Cardiac muscle cell (in vitro differentiated cells and primary cell): ENCODE measurements at regions not wholly inside any gene's neighbourhood (a gene's known extent, or its start where the extent isn't known, plus 50 kb on each side); places are given as distances from the start of the nearest gene placed in this dataset.

Source experiments
- DNase-seq, 2 donors: peaks; one replicate each; pipeline versions ENCODE4 v3.0.0 to v3.0.0-alpha.2; 2010 to 2017; ENCODE audit warnings: low read depth in 1 of 2, low spot score in 1 of 2
- H3K27ac ChIP-seq: fragments of 200-600 bp; sonication (generic); 2 replicates; pipeline ENCODE4 v1.5.1; 2016
- H3K27me3 ChIP-seq: fragments of 200-600 bp; sonication (generic); 2 replicates; pipeline ENCODE4 v1.6.0; 2016; ENCODE audit warnings: control low read depth
- H3K36me3 ChIP-seq: fragments of 200-600 bp; sonication (generic); 2 replicates; pipeline ENCODE4 v1.5.1; 2016; ENCODE audit warnings: control low read depth
- H3K4me1 ChIP-seq: fragments of 200-600 bp; sonication (generic); 2 replicates; pipeline ENCODE4 v1.8.1; 2017; ENCODE audit warnings: low read depth, mild to moderate bottlenecking, mixed run types
- H3K4me3 ChIP-seq: fragments of 200-600 bp; sonication (generic); 2 replicates; pipeline ENCODE4 v1.5.1; 2016; ENCODE audit warnings: mild to moderate bottlenecking
- H3K9me3 ChIP-seq: fragments of 200-600 bp; sonication (generic); 2 replicates; pipeline ENCODE4 v1.5.1; 2017; ENCODE audit warnings: low read depth, mild to moderate bottlenecking, control low read depth
- TF ChIP-seq, protein P1 (sequence below): IDR thresholded peaks from 2 replicates; pipeline ENCODE4 v1.5.1; 2012; ENCODE audit warnings: low read depth, mild to moderate bottlenecking, low read length

DNA sequence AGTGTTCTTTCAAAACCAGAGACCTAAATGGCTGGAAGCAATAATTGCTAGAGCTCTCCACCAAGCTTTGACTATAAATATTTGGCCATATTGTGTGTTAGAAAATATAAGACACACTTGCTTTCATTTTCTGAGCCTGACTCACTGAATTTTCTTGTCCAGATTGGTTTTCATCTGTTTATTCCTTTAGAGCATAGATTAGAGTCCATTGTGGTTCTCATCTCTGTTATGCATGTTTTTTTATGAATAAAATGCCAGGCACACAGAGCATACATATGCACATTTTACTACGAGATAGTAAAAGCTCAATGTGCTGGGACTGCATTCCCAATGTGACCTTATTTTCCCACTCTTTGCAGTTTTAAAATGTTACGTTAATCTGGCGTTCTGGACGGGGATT is 115.3 kb upstream of the MLIP start:
- DNase-seq: no peak
- TF ChIP-seq, protein P1, sequence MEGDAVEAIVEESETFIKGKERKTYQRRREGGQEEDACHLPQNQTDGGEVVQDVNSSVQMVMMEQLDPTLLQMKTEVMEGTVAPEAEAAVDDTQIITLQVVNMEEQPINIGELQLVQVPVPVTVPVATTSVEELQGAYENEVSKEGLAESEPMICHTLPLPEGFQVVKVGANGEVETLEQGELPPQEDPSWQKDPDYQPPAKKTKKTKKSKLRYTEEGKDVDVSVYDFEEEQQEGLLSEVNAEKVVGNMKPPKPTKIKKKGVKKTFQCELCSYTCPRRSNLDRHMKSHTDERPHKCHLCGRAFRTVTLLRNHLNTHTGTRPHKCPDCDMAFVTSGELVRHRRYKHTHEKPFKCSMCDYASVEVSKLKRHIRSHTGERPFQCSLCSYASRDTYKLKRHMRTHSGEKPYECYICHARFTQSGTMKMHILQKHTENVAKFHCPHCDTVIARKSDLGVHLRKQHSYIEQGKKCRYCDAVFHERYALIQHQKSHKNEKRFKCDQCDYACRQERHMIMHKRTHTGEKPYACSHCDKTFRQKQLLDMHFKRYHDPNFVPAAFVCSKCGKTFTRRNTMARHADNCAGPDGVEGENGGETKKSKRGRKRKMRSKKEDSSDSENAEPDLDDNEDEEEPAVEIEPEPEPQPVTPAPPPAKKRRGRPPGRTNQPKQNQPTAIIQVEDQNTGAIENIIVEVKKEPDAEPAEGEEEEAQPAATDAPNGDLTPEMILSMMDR: no peak
- H3K27ac ChIP-seq: no peak overlapping the region
- no peaks in the 10 kb centered on the region for H3K27me3 ChIP-seq
- H3K36me3 ChIP-seq: no peaks in the 10 kb centered on the region
- no peaks in the 10 kb centered on the region for H3K9me3 ChIP-seq
- no peak overlapping the region for H3K4me3 ChIP-seq
- peaks cover 10% of the 10 kb centered on the region for H3K4me1 ChIP-seq

DNA sequence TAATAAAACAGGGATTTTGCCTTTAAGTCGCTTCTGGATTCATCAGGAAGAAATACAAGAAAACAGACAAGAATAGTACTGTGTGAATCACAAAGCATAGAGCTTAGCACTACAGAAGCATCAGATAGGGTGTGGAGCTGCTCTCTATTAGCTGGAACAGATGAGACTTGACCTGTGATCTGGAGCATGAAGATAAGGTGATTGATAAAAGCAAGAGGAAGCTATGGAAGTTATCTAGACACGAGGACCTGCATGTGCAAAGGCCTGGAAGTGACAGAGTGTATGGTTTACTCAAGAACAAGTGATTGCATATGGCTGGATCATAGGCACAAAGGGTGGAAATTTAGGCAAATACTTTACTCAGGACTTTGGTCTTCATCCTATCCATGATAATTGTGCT is 112.9 kb upstream of the MLIP start:
- TF ChIP-seq, protein P1: no peak
- H3K27ac ChIP-seq: no peak overlapping the region
- DNase-seq: no peak
- H3K4me3 ChIP-seq: no peak overlapping the region
- peaks cover 10% of the 10 kb centered on the region for H3K4me1 ChIP-seq
- H3K36me3 ChIP-seq: no peaks in the 10 kb centered on the region
- no peaks in the 10 kb centered on the region for H3K9me3 ChIP-seq
- no peaks in the 10 kb centered on the region for H3K27me3 ChIP-seq

DNA sequence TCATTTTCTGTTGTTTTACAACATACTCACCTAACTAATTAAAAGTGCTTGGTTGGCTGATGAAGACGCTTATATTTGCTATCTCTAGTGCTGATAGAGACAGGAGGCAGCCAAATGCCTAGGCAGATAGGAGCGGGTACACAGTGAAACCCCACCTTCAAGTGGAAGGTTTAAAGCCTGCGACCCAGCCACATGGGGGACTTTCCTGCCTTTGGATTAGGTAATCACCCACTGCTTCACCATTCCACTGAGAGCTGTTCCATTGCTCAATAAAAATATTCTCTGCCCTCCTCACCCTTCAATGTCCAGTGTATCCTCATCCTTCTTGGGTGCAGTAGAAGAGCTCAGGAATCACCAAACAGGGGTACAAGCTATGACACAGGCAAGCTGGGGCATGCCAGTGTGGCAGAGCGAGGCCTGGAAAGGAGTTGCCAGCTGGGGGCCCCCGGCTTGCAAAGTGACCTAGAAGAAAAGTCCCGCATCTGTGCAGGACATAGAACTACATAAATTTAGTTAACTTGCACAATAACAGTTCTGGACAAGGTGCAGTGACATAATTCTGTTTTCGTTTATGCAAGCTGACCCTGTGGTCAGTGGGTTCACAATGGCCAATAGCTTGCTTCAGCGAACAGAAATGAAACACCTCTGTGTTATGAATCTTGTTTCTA is 112.0 kb upstream of the MLIP start:
- H3K4me3 ChIP-seq: no peak overlapping the region
- H3K4me1 ChIP-seq: peaks cover 10% of the 10 kb centered on the region
- DNase-seq: no peak
- H3K27ac ChIP-seq: no peak overlapping the region
- H3K9me3 ChIP-seq: no peaks in the 10 kb centered on the region
- H3K27me3 ChIP-seq: no peaks in the 10 kb centered on the region
- H3K36me3 ChIP-seq: no peaks in the 10 kb centered on the region
- TF ChIP-seq, protein P1: no peak

DNA sequence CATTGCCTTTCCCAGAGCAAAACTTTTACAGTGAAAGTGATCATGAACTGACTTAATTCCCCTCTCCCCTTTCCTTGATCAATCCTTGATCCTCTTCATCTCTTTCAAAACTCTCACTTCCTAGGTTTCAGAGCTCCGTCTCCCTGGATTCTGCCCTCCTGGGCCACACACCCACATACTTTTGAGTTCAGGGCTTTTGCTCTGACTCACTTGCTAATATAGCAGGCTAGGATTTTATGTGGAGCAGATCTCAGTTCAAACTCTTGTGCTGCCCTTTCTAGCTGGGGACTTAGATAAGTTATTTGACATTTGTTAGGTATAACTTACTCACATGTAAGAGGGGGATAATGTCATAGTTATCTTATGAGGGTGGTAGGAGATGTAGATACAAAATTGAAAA is 109.1 kb upstream of the MLIP start:
- Histone ChIP-seq H3K9me3 (no peaks in the 10 kb centered on the region), H3K36me3 (no peaks in the 10 kb centered on the region), H3K4me1 (peaks cover 10% of the 10 kb centered on the region), H3K27ac (no peak overlapping the region), H3K27me3 (no peaks in the 10 kb centered on the region), H3K4me3 (no peak overlapping the region)
- DNase-seq: no peak
- TF ChIP-seq, protein P1: no peak

DNA sequence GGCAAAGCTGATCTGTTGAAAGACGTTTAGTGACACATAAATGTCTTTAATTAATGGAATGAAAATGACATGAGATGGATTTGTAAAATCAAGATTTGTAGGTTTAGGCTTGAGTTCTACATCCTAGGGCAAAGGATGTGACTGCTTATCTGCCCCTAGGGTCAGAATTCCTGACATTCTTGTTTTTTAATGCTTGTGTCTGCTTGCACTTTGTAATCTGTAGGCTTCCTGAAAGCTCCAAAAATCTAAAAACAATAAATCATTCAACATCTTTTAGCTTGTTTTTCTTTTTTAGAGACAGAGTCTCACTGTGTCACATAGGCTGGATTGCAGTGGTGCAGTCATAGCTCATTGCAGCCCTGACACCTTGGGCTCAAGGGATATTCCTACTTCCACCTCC is 107.9 kb upstream of the MLIP start:
- H3K27me3 ChIP-seq: no peaks in the 10 kb centered on the region
- no peak overlapping the region for H3K4me3 ChIP-seq
- H3K36me3 ChIP-seq: no peaks in the 10 kb centered on the region
- DNase-seq: no peak
- TF ChIP-seq, protein P1: no peak
- no peak overlapping the region for H3K27ac ChIP-seq
- no peaks in the 10 kb centered on the region for H3K9me3 ChIP-seq
- peaks cover 4% of the 10 kb centered on the region for H3K4me1 ChIP-seq

DNA sequence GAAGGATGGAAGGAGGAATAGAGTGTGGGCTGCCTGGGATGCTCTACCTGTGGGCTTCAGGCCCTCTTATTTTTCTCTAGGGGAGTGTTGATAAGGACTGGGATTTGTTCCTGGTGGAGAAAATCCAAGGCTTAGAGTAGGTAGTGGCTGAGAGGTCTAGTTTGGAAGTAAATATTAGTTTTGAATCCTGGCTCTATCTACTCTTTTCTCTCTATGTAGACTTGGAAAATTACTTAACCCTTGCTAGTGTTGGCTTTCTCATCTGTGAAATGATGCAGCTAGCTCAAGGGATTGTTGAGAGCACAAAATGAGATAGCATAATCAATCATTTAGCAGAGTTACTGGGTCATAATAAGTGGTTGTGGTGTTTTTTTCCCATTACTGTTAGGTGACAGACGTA is 102.7 kb upstream of the MLIP start:
- TF ChIP-seq, protein P1: no peak
- DNase-seq: no peak
- Histone ChIP-seq H3K27ac (no peak overlapping the region), H3K4me1 (peaks cover 27% of the 10 kb centered on the region), H3K9me3 (no peaks in the 10 kb centered on the region), H3K27me3 (no peaks in the 10 kb centered on the region), H3K36me3 (no peaks in the 10 kb centered on the region), H3K4me3 (no peak overlapping the region)
